H9 (cell line): ENCODE measurements at regions not wholly inside any gene's neighbourhood (a gene's known extent, or its start where the extent isn't known, plus 50 kb on each side); places are given as distances from the start of the nearest gene placed in this dataset.
A peak's percentile ranks its signal among the peaks of the same experiment; 100 is the strongest.

ENCODE experiments used
- DNase-seq: peaks from one replicate; pipeline ENCODE4 v3.0.0-alpha.2; 2017
- H2AFZ ChIP-seq: one replicate; pipeline ENCODE4 v1.6.1; 2013; ENCODE audit warnings: mild to moderate bottlenecking, low read length, control low read depth, moderate library complexity
- H2AK5ac ChIP-seq: 2 replicates; pipeline ENCODE4 v1.6.1; 2013; ENCODE audit warnings: low read length, control low read depth, mixed read lengths; ENCODE audit not compliant: insufficient read length
- H2BK120ac ChIP-seq: one replicate; pipeline ENCODE4 v1.6.1; 2013; ENCODE audit warnings: low read depth, mild to moderate bottlenecking, low read length, control low read depth, inconsistent platforms; ENCODE audit not compliant: poor library complexity, severe bottlenecking
- H2BK12ac ChIP-seq: 2 replicates; pipeline ENCODE4 v1.6.1; 2013; ENCODE audit warnings: low read length, control low read depth, mixed read lengths, low read depth; ENCODE audit not compliant: insufficient read length
- H2BK15ac ChIP-seq: 2 replicates; pipeline ENCODE4 v1.6.1; 2013; ENCODE audit warnings: low read depth, low read length, control low read depth
- H2BK20ac ChIP-seq: one replicate; pipeline ENCODE4 v1.6.1; 2013; ENCODE audit warnings: low read depth, mild to moderate bottlenecking, low read length, control low read depth, inconsistent platforms; ENCODE audit not compliant: poor library complexity, severe bottlenecking
- H2BK5ac ChIP-seq: 2 replicates; pipeline ENCODE4 v1.6.1; 2013; ENCODE audit warnings: low read length, control low read depth, mixed read lengths; ENCODE audit not compliant: insufficient read length
- H3K14ac ChIP-seq: 2 replicates; pipeline ENCODE4 v1.6.1; 2013; ENCODE audit warnings: low read length, control low read depth; ENCODE audit not compliant: insufficient read depth
- H3K18ac ChIP-seq: 2 replicates; pipeline ENCODE4 v1.6.1; 2013; ENCODE audit warnings: low read depth, mild to moderate bottlenecking, mixed read lengths, low read length, control low read depth; ENCODE audit not compliant: insufficient read length
- H3K23ac ChIP-seq: 2 replicates; pipeline ENCODE4 v1.6.1; 2013; ENCODE audit warnings: low read length, control low read depth, mixed read lengths, low read depth; ENCODE audit not compliant: insufficient read length
- H3K23me2 ChIP-seq: 2 replicates; pipeline ENCODE4 v1.6.1; 2013; ENCODE audit warnings: low read depth, mild to moderate bottlenecking, mixed read lengths, low read length, control low read depth; ENCODE audit not compliant: insufficient read length, poor library complexity, severe bottlenecking
- H3K27ac ChIP-seq: 2 replicates; pipeline ENCODE4 v1.5.1; 2013; ENCODE audit warnings: low read length, control low read depth, mixed read lengths, low read depth; ENCODE audit not compliant: insufficient read length
- H3K27me3 ChIP-seq: 2 replicates; pipeline ENCODE4 v1.6.1; 2013; ENCODE audit warnings: low read length, control low read depth, inconsistent platforms; ENCODE audit not compliant: insufficient read depth
- H3K4ac ChIP-seq: 2 replicates; pipeline ENCODE4 v1.6.1; 2013; ENCODE audit warnings: low read depth, mild to moderate bottlenecking, control low read depth, inconsistent platforms, low read length, moderate library complexity
- H3K4me1 ChIP-seq: 2 replicates; pipeline ENCODE4 v1.6.1; 2013; ENCODE audit warnings: low read length, control low read depth, inconsistent platforms; ENCODE audit not compliant: insufficient read depth
- H3K4me2 ChIP-seq: 2 replicates; pipeline ENCODE4 v1.6.1; 2013; ENCODE audit warnings: low read length, control low read depth, mixed read lengths; ENCODE audit not compliant: insufficient read length, insufficient read depth
- H3K56ac ChIP-seq: 2 replicates; pipeline ENCODE4 v1.6.1; 2013; ENCODE audit warnings: low read depth, mild to moderate bottlenecking, mixed read lengths, low read length, control low read depth; ENCODE audit not compliant: insufficient read length
- H3K79me1 ChIP-seq: 2 replicates; pipeline ENCODE4 v1.6.1; 2013; ENCODE audit warnings: low read depth, mild to moderate bottlenecking, moderate library complexity, low read length, control low read depth, inconsistent platforms; ENCODE audit not compliant: insufficient read depth, poor library complexity, severe bottlenecking
- H3K79me2 ChIP-seq: 2 replicates; pipeline ENCODE4 v1.6.1; 2013; ENCODE audit warnings: low read length, control low read depth, inconsistent platforms; ENCODE audit not compliant: insufficient read depth
- H3K9ac ChIP-seq: 2 replicates; pipeline ENCODE4 v1.6.1; 2013; ENCODE audit warnings: low read length, control low read depth, mixed read lengths; ENCODE audit not compliant: insufficient read length; ENCODE audit errors: extremely low read depth
- H3K9me3 ChIP-seq: one replicate; pipeline ENCODE4 v1.6.1; 2013; ENCODE audit warnings: low read depth, low read length, inconsistent platforms; ENCODE audit not compliant: control insufficient read depth
- H3T11ph ChIP-seq: one replicate; pipeline ENCODE4 v1.6.1; 2013; ENCODE audit warnings: mild to moderate bottlenecking, low read length, control low read depth, inconsistent platforms
- H4K20me1 ChIP-seq: one replicate; pipeline ENCODE4 v1.6.1; 2013; ENCODE audit not compliant: control insufficient read depth, insufficient read length, insufficient read depth
- H4K5ac ChIP-seq: 2 replicates; pipeline ENCODE4 v1.6.1; 2013; ENCODE audit warnings: low read depth, mild to moderate bottlenecking, mixed read lengths, low read length, control low read depth; ENCODE audit not compliant: insufficient read length
- H4K8ac ChIP-seq: replicated peaks from 2 replicates; pipeline ENCODE4 v1.6.1; 2013; ENCODE audit warnings: low read length, control low read depth, mixed read lengths, low read depth; ENCODE audit not compliant: insufficient read length
- H4K91ac ChIP-seq: 2 replicates; pipeline ENCODE4 v1.6.1; 2013; ENCODE audit warnings: low read depth, mild to moderate bottlenecking, moderate library complexity, mixed read lengths, low read length, control low read depth; ENCODE audit not compliant: insufficient read length
- H3K27ac Mint-ChIP-seq, 3 experiments: 2 replicates in 2 of 3; 3 replicates in 1 of 3; pipeline ENCODE4 v1.8.0; 2020 to 2021; ENCODE audit warnings: mixed read lengths in 3 of 3, mild to moderate bottlenecking in 1 of 3, moderate library complexity in 1 of 3
- H3K27me3 Mint-ChIP-seq: 2 replicates; pipeline ENCODE4 v1.8.0; 2021; ENCODE audit warnings: low read depth, mild to moderate bottlenecking, moderate library complexity, mixed read lengths
- H3K36me3 Mint-ChIP-seq, 3 experiments: 2 replicates in 2 of 3; 3 replicates in 1 of 3; pipeline ENCODE4 v1.8.0; 2020 to 2021; ENCODE audit warnings: low read depth in 3 of 3, mixed read lengths in 3 of 3; ENCODE audit not compliant: insufficient read depth in 1 of 3
- H3K4me1 Mint-ChIP-seq, 2 experiments: 2 replicates each; pipeline ENCODE4 v1.8.0; 2020; ENCODE audit warnings: mixed read lengths in 2 of 2
- H3K4me3 Mint-ChIP-seq, 2 experiments: 2 replicates in 1 of 2; 3 replicates in 1 of 2; pipeline ENCODE4 v1.8.0; 2020 to 2021; ENCODE audit warnings: mild to moderate bottlenecking in 2 of 2, mixed read lengths in 2 of 2, moderate library complexity in 1 of 2
- H3K9me3 Mint-ChIP-seq, 2 experiments: 2 replicates in 1 of 2; 3 replicates in 1 of 2; pipeline ENCODE4 v1.8.0; 2020; ENCODE audit warnings: mild to moderate bottlenecking in 2 of 2, mixed read lengths in 2 of 2, moderate library complexity in 1 of 2
- WGBS: extraction: QIAGEN DNeasy Blood & Tissue Kit; methylation state at CpG from one replicate; pipeline ENCODE4 v1.1.7; 2013; ENCODE audit warnings: missing lambda C conversion rate, low lambda C conversion rate, mixed read lengths; ENCODE audit not compliant: insufficient read length; ENCODE audit errors: extremely low coverage; 5-methylcytosine and 5-hydroxymethylcytosine counted together
- TF ChIP-seq, protein P1 (sequence below): fragments of 200-600 bp; sonication (generic); conservative IDR thresholded peaks from 3 replicates; pipeline ENCODE4 v1.8.0; 2021; ENCODE audit warnings: antibody characterized with exemption, mild to moderate bottlenecking

GRCh38 chr13:72121466-72121865 is 254.5 kb upstream of the DACH1 start:
- Histone ChIP-seq H3K9ac (no peak overlapping the region), H3K23ac (no peak overlapping the region), H3K4me2 (no peak overlapping the region), H3K4me1 (peaks cover 7% of the 10 kb centered on the region; the same call in 1 of the 2 replicates), H2BK5ac (no peak overlapping the region), H3K9me3 (no peaks in the 10 kb centered on the region), H4K91ac (no peak overlapping the region), H3K79me1 (no peaks in the 10 kb centered on the region), H3T11ph (no peak overlapping the region), H3K27me3 (no peaks in the 10 kb centered on the region), H3K4ac (no peak overlapping the region), H2BK20ac (no peak overlapping the region), H3K27ac (no peak overlapping the region), H4K8ac (no peak overlapping the region), H2AFZ (no peak overlapping the region), H3K56ac (no peak overlapping the region), H2BK15ac (no peak overlapping the region), H3K18ac (no peak overlapping the region), H4K5ac (no peak overlapping the region), H2BK12ac (no peak overlapping the region), H3K14ac (no peak overlapping the region), H3K79me2 (no peaks in the 10 kb centered on the region), H3K23me2 (no peaks in the 10 kb centered on the region), H2BK120ac (no peak overlapping the region), H2AK5ac (no peak overlapping the region), H4K20me1 (no peaks in the 10 kb centered on the region)
- H3K4me3 Mint-ChIP-seq = no peak overlapping the region
- H3K36me3 Mint-ChIP-seq = peaks cover 0 to 4% (median 0%) of the 10 kb centered on the region in 3 experiments; a peak in 3 of 7 replicates
- no peaks in the 10 kb centered on the region for H3K9me3 Mint-ChIP-seq
- no peak for DNase-seq
- H3K4me1 Mint-ChIP-seq = peaks cover 35 to 38% of the 10 kb centered on the region in 2 experiments
- TF ChIP-seq, protein P1, sequence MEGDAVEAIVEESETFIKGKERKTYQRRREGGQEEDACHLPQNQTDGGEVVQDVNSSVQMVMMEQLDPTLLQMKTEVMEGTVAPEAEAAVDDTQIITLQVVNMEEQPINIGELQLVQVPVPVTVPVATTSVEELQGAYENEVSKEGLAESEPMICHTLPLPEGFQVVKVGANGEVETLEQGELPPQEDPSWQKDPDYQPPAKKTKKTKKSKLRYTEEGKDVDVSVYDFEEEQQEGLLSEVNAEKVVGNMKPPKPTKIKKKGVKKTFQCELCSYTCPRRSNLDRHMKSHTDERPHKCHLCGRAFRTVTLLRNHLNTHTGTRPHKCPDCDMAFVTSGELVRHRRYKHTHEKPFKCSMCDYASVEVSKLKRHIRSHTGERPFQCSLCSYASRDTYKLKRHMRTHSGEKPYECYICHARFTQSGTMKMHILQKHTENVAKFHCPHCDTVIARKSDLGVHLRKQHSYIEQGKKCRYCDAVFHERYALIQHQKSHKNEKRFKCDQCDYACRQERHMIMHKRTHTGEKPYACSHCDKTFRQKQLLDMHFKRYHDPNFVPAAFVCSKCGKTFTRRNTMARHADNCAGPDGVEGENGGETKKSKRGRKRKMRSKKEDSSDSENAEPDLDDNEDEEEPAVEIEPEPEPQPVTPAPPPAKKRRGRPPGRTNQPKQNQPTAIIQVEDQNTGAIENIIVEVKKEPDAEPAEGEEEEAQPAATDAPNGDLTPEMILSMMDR = no peak
- H3K27me3 Mint-ChIP-seq = no peaks in the 10 kb centered on the region
- no CpG with 5 or more reads among the region's 3 CpGs for WGBS
- H3K27ac Mint-ChIP-seq = peak overlapping the region in 2 of 3 experiments; percentile 46 to 52; a peak in 3 of 7 replicates
